SU-DHL-6 (cell line): ENCODE measurements at regions not wholly inside any gene's neighbourhood (a gene's known extent, or its start where the extent isn't known, plus 50 kb on each side); places are given as distances from the start of the nearest gene placed in this dataset.

ENCODE experiments used
- H2AFZ ChIP-seq: fragments of 200-600 bp; sonication (generic); 2 replicates; pipeline ENCODE4 v1.6.1; 2014; ENCODE audit warnings: low read depth, mild to moderate bottlenecking, moderate library complexity, mixed read lengths, antibody characterized with exemption, low read length; ENCODE audit not compliant: severe bottlenecking
- H3F3A ChIP-seq: fragments of 200-600 bp; shearing (Covaris generic); 2 replicates; pipeline ENCODE4 v1.6.0; 2016; ENCODE audit warnings: antibody characterized with exemption, mild to moderate bottlenecking; ENCODE audit not compliant: insufficient read depth
- H3K27ac ChIP-seq: fragments of 200-600 bp; sonication (generic); 2 replicates; pipeline ENCODE4 v1.5.1; 2016; ENCODE audit warnings: low read depth, mild to moderate bottlenecking, low read length, moderate library complexity, mixed read lengths
- H3K27me3 ChIP-seq: fragments of 200-600 bp; sonication (generic), shearing (Covaris generic); 2 replicates; pipeline ENCODE4 v1.6.0; 2014; ENCODE audit warnings: mild to moderate bottlenecking, low read length
- H3K36me3 ChIP-seq: fragments of 200-600 bp; sonication (generic); 2 replicates; pipeline ENCODE4 v1.6.1; 2014; ENCODE audit warnings: mild to moderate bottlenecking, low read length, mixed read lengths
- H3K4me2 ChIP-seq: fragments of 300-600, 200-600 bp; shearing (Covaris generic), sonication (generic); 2 replicates; pipeline ENCODE4 v1.6.0; 2014; ENCODE audit warnings: low read length, low read depth, mild to moderate bottlenecking; ENCODE audit not compliant: poor library complexity, severe bottlenecking
- H3K4me3 ChIP-seq: fragments of 200-600 bp; sonication (generic); 2 replicates; pipeline ENCODE4 v1.5.1; 2014; ENCODE audit warnings: antibody characterized with exemption, low read length, mild to moderate bottlenecking, mixed read lengths; ENCODE audit not compliant: insufficient read depth, poor library complexity, severe bottlenecking
- H3K79me2 ChIP-seq: fragments of 200-600 bp; sonication (generic); 2 replicates; pipeline ENCODE4 v1.6.1; 2014; ENCODE audit warnings: mild to moderate bottlenecking, low read length, moderate library complexity; ENCODE audit not compliant: insufficient read depth
- H3K9ac ChIP-seq: fragments of 200-600 bp; sonication (generic); 2 replicates; pipeline ENCODE4 v1.7.0; 2014; ENCODE audit warnings: mild to moderate bottlenecking, low read length
- H3K9me2 ChIP-seq: fragments of 200-600 bp; sonication (generic); replicated peaks from 2 replicates; pipeline ENCODE4 v1.6.1; 2014; ENCODE audit warnings: low read length; ENCODE audit not compliant: insufficient read depth
- H3K9me3 ChIP-seq: fragments of 200-600 bp; sonication (generic); 2 replicates; pipeline ENCODE4 v1.6.1; 2014; ENCODE audit warnings: low read length, mixed read lengths; ENCODE audit not compliant: insufficient read depth
- H4K20me1 ChIP-seq: fragments of 200-600 bp; sonication (generic); 2 replicates; pipeline ENCODE4 v1.6.1; 2014; ENCODE audit warnings: low read depth, mild to moderate bottlenecking, antibody characterized with exemption, low read length, moderate library complexity, mixed read lengths
- CTCF ChIP-seq: fragments of 200-600 bp; sonication (generic); IDR thresholded peaks from one replicate; pipeline ENCODE4 v1.5.1; 2017; ENCODE audit warnings: antibody characterized with exemption, mild to moderate bottlenecking, low read length, moderate library complexity; ENCODE audit not compliant: insufficient read depth, poor library complexity, severe bottlenecking
- EZH2phosphoT487 ChIP-seq: fragments of 200-600 bp; sonication (generic), shearing (Covaris generic); conservative IDR thresholded peaks from 2 replicates; pipeline ENCODE4 v1.6.1; 2018; ENCODE audit warnings: mild to moderate bottlenecking, antibody characterized with exemption, low read length, moderate library complexity, mixed read lengths

GRCh38 chr14:85273952-85274351, 256.0 kb upstream of the FLRT2 start:
- Histone ChIP-seq H3F3A (no peaks in the 10 kb centered on the region), H3K27ac (no peak overlapping the region), H3K4me3 (no peak overlapping the region), H3K36me3 (no peaks in the 10 kb centered on the region), H4K20me1 (no peaks in the 10 kb centered on the region), H3K9me3 (no peaks in the 10 kb centered on the region), H3K79me2 (no peaks in the 10 kb centered on the region), H3K27me3 (no peaks in the 10 kb centered on the region), H3K9ac (no peak overlapping the region), H3K9me2 (no peaks in the 10 kb centered on the region), H2AFZ (no peak overlapping the region), H3K4me2 (no peak overlapping the region)
- no peak for TF ChIP-seq EZH2phosphoT487
- TF ChIP-seq CTCF = no peak

GRCh38 chr14:85276161-85276978, 253.6 kb upstream of the FLRT2 start:
- no peaks in the 10 kb centered on the region for H3K9me3 ChIP-seq
- no peak overlapping the region for H2AFZ ChIP-seq
- TF ChIP-seq CTCF (no peak), EZH2phosphoT487 (no peak)
- H3F3A ChIP-seq = no peaks in the 10 kb centered on the region
- no peak overlapping the region for H3K4me3 ChIP-seq
- no peaks in the 10 kb centered on the region for H3K79me2 ChIP-seq
- H3K27ac ChIP-seq = no peak overlapping the region
- H3K4me2 ChIP-seq = no peak overlapping the region
- no peaks in the 10 kb centered on the region for H3K9me2 ChIP-seq
- no peak overlapping the region for H3K9ac ChIP-seq
- no peaks in the 10 kb centered on the region for H3K36me3 ChIP-seq
- H4K20me1 ChIP-seq = no peaks in the 10 kb centered on the region
- H3K27me3 ChIP-seq = no peaks in the 10 kb centered on the region

GRCh38 chr14:85276979-85277228, 253.0 kb upstream of the FLRT2 start:
- Histone ChIP-seq H3K9me2 (no peaks in the 10 kb centered on the region), H3K27me3 (no peaks in the 10 kb centered on the region), H3F3A (no peaks in the 10 kb centered on the region), H3K9me3 (no peaks in the 10 kb centered on the region), H3K36me3 (no peaks in the 10 kb centered on the region), H3K4me3 (no peak overlapping the region), H3K27ac (no peak overlapping the region), H3K79me2 (no peaks in the 10 kb centered on the region), H3K9ac (no peak overlapping the region), H3K4me2 (no peak overlapping the region), H4K20me1 (no peaks in the 10 kb centered on the region), H2AFZ (no peak overlapping the region)
- TF ChIP-seq CTCF = no peak
